RWPE2 (cell line): ENCODE measurements at regions not wholly inside any gene's neighbourhood (a gene's known extent, or its start where the extent isn't known, plus 50 kb on each side); places are given as distances from the start of the nearest gene placed in this dataset.

Experiments used
- ATAC-seq: fragments of 200-7000 bp; cut with Tn5 transposase; 3 replicates; pipeline ENCODE4 v1.9.1; 2021; ENCODE audit warnings: low read depth
- DNase-seq: peaks from one replicate; pipeline ENCODE4 v3.0.0-alpha.2; 2020; ENCODE audit warnings: low spot score
- H3K27ac ChIP-seq: fragments of 450-650 bp; 2 replicates; pipeline ENCODE4 v1.5.1; 2017; ENCODE audit warnings: mild to moderate bottlenecking; ENCODE audit not compliant: poor library complexity, severe bottlenecking
- H3K27me3 ChIP-seq: fragments of 250-450 bp; sonication (Bioruptor Pico); 2 replicates; pipeline ENCODE4 v1.5.1; 2021; ENCODE audit warnings: mild to moderate bottlenecking, moderate library complexity; ENCODE audit not compliant: insufficient read depth, poor library complexity, severe bottlenecking
- H3K36me3 ChIP-seq: fragments of 250-450 bp; sonication (Bioruptor Pico); 2 replicates; pipeline ENCODE4 v1.5.1; 2020; ENCODE audit warnings: low read depth, mild to moderate bottlenecking, moderate library complexity
- H3K4me1 ChIP-seq: fragments of 250-450 bp; sonication (Bioruptor Pico); 2 replicates; pipeline ENCODE4 v1.5.1; 2021; ENCODE audit warnings: mild to moderate bottlenecking, moderate library complexity; ENCODE audit not compliant: insufficient read depth, poor library complexity, severe bottlenecking
- H3K4me3 ChIP-seq: fragments of 250-450 bp; sonication (Bioruptor Pico); 2 replicates; pipeline ENCODE4 v1.5.1; 2021; ENCODE audit warnings: mild to moderate bottlenecking, moderate library complexity; ENCODE audit not compliant: severe bottlenecking
- H3K9me3 ChIP-seq: fragments of 250-450 bp; sonication (Bioruptor Pico); 2 replicates; pipeline ENCODE4 v1.5.1; 2021; ENCODE audit warnings: mild to moderate bottlenecking, moderate library complexity; ENCODE audit not compliant: severe bottlenecking
- TF ChIP-seq, protein P1 (sequence below): fragments of 450-650 bp; IDR thresholded peaks from one replicate; pipeline ENCODE4 v1.5.1; 2017; ENCODE audit warnings: mild to moderate bottlenecking, moderate library complexity; ENCODE audit not compliant: poor library complexity, severe bottlenecking

DNA sequence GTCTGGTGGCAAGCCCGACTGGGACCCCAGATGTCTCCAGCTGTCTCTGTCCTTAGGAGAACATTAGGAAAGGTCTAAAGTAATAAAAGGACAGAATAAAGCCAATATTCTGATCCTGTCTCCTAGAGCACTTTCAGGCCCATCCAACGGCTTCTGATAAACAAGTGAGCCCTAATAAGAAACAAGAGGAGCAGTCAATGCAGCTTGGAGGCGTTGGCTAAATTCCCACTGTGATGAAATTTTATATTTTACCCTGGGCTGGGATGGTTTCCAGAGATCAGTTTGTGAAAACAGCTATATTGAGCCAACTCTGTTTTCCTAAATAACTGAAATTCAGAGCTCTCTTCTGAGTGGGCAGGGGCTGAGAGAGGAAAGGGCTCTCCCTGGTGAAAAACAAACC lies 55.5 kb upstream of the SRRM4 start:
- Histone ChIP-seq H3K9me3 (no peaks in the 10 kb centered on the region), H3K4me3 (no peak overlapping the region), H3K4me1 (no peaks in the 10 kb centered on the region), H3K36me3 (no peaks in the 10 kb centered on the region), H3K27ac (no peak overlapping the region), H3K27me3 (no peaks in the 10 kb centered on the region)
- no peak for ATAC-seq
- DNase-seq, result no peak
- TF ChIP-seq, protein P1, sequence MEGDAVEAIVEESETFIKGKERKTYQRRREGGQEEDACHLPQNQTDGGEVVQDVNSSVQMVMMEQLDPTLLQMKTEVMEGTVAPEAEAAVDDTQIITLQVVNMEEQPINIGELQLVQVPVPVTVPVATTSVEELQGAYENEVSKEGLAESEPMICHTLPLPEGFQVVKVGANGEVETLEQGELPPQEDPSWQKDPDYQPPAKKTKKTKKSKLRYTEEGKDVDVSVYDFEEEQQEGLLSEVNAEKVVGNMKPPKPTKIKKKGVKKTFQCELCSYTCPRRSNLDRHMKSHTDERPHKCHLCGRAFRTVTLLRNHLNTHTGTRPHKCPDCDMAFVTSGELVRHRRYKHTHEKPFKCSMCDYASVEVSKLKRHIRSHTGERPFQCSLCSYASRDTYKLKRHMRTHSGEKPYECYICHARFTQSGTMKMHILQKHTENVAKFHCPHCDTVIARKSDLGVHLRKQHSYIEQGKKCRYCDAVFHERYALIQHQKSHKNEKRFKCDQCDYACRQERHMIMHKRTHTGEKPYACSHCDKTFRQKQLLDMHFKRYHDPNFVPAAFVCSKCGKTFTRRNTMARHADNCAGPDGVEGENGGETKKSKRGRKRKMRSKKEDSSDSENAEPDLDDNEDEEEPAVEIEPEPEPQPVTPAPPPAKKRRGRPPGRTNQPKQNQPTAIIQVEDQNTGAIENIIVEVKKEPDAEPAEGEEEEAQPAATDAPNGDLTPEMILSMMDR, result no peak
